HEK293T (cell line): ENCODE measurements at regions not wholly inside any gene's neighbourhood (a gene's known extent, or its start where the extent isn't known, plus 50 kb on each side); places are given as distances from the start of the nearest gene placed in this dataset.

ENCODE experiments used
- ELF4 ChIP-seq: fragments of 450-650 bp; IDR thresholded peaks from 2 replicates; pipeline ENCODE4 v1.6.1; 2017; ENCODE audit warnings: antibody characterized with exemption
- FOXM1 ChIP-seq: fragments of 450-650 bp; IDR thresholded peaks from 2 replicates; pipeline ENCODE4 v1.6.1; 2017; ENCODE audit warnings: mild to moderate bottlenecking, borderline replicate concordance

- TF ChIP-seq FOXM1 (no peak), ELF4 (no peak)
Observed at GRCh38 chr9:84513979-84514378, 155.6 kb upstream of the NTRK2 start.
